ENCODE measurements at regions not wholly inside any gene's neighbourhood (a gene's known extent, or its start where the extent isn't known, plus 50 kb on each side); places are given as distances from the start of the nearest gene placed in this dataset.

DNA sequence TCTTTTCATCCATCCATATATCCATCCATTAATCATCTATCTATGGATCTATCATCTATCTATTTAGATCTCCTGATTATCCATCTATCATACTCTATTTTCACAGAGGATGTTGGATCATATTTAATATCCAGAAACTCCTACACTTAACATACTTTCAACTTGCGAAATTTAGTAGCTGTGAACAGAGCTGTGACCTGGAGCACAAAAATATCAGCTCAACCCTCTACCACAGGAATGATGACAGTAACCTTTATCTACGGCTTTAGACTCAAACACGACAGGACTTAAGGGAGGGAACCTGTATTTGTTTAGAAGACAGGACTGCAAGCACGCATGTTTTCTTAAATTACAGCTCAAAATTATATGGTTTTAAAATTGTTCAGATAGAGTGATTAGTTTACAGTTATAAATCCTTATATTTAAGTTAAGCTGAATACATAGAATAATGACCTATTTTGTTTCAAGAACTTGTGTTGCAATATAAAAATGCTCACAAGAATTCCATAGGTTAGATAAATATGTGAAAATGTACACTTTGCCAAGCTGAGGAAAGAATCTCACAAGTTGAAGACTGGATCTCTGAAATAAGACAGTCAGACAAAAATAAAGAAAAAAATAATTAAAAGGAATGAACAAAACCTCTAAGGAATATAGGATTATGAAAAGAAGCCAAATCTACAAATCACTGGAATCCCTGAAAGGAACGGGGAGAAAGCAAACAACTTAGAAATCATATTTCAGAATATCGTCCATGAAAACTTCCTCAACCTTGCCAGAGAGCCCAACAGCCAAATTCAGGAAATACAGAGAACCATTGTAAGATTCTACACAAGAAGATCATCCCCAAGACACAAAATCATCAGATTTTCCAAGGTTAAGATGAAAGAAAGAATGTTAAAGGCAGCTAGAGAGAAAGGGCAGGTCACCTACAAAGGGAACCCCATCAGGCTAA lies 142.0 kb downstream of the COL6A3 start:
- Mint-ChIP-seq H3K4me3 (no peak overlapping the region), H3K27me3 (ENCODE audit: low read depth in 3 of 3) (peaks cover 2 to 5% (median 4%) of the 10 kb centered on the region in 3 donors), H3K9me3 (peaks cover 0 to 4% (median 0%) of the 10 kb centered on the region in 7 donors), H3K4me1 (peaks cover 2% of the 10 kb centered on the region), H3K36me3 (no peaks in the 10 kb centered on the region), H3K27ac (no peak overlapping the region)
- no peak for DNase-seq
- Histone ChIP-seq H4K20me1 (ENCODE audit: insufficient read depth, low read length) (no peaks in the 10 kb centered on the region), H3K4me3 (replicated peaks in 1 of 3; ENCODE audit: low read depth in 2 of 3, low read length in 3 of 3) (no peak overlapping the region), H3K27me3 (ENCODE audit: control insufficient read depth in 2 of 2, insufficient read depth in 2 of 2, low read length in 2 of 2) (peaks cover 0 to 2% of the 10 kb centered on the region in 2 donors), H3K27ac (ENCODE audit: low read depth in 1 of 2, low read length in 2 of 2) (no peak overlapping the region), H3K9me3 (replicated peaks in 1 of 2; ENCODE audit: control insufficient read depth in 1 of 2, insufficient read depth in 1 of 2, low read length in 2 of 2) (no peaks in the 10 kb centered on the region), H3K4me2 (replicated peaks; ENCODE audit: extremely low read depth, low read length, poor library complexity, severe bottlenecking) (no peak overlapping the region), H3K36me3 (replicated peaks in 1 of 2; ENCODE audit: control insufficient read depth in 1 of 2, insufficient read depth in 2 of 2, low read length in 2 of 2) (no peaks in the 10 kb centered on the region), H3K79me2 (ENCODE audit: insufficient read depth, low read length) (no peaks in the 10 kb centered on the region), H3K4me1 (ENCODE audit: control insufficient read depth in 1 of 2, insufficient read depth in 2 of 2, low read length in 2 of 2) (no peaks in the 10 kb centered on the region), H2AFZ (ENCODE audit: insufficient read depth, low read depth, low read length, poor library complexity, severe bottlenecking) (no peak overlapping the region), H3K9ac (ENCODE audit: insufficient read depth, low read length, poor library complexity, severe bottlenecking) (no peak overlapping the region)
- 100% methylated on average over 1 of the region's 6 CpGs for WGBS (ENCODE audit: insufficient coverage)
- TF ChIP-seq, protein P1, sequence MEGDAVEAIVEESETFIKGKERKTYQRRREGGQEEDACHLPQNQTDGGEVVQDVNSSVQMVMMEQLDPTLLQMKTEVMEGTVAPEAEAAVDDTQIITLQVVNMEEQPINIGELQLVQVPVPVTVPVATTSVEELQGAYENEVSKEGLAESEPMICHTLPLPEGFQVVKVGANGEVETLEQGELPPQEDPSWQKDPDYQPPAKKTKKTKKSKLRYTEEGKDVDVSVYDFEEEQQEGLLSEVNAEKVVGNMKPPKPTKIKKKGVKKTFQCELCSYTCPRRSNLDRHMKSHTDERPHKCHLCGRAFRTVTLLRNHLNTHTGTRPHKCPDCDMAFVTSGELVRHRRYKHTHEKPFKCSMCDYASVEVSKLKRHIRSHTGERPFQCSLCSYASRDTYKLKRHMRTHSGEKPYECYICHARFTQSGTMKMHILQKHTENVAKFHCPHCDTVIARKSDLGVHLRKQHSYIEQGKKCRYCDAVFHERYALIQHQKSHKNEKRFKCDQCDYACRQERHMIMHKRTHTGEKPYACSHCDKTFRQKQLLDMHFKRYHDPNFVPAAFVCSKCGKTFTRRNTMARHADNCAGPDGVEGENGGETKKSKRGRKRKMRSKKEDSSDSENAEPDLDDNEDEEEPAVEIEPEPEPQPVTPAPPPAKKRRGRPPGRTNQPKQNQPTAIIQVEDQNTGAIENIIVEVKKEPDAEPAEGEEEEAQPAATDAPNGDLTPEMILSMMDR (IDR thresholded peaks at IDR 0.05), result no peak
- intact Hi-C loops (cut with micrococcal nuclease), result no loop called here
